PC-9 (cell line): ENCODE measurements at regions not wholly inside any gene's neighbourhood (a gene's known extent, or its start where the extent isn't known, plus 50 kb on each side); places are given as distances from the start of the nearest gene placed in this dataset.

Experiments used
- BruUV-seq: library from RNA; stranded (reverse); fragments of 400-500 nt; replicated peaks from 2 replicates; lab custom pipeline; 2021; lab: Mats Ljungman, UMichigan
- CTCF ChIA-PET: fragments of 300-600 bp; sonication (Branson Sonifier 250); formaldehyde crosslinking; loops from one replicate; lab custom pipeline; 2022; ENCODE audit warnings: antibody characterized with exemption; lab: Charles Lee
- POLR2A ChIA-PET: fragments of 300-600 bp; sonication (Branson Sonifier 250); formaldehyde crosslinking; loops from one replicate; lab custom pipeline; 2022; ENCODE audit warnings: antibody characterized with exemption; ENCODE audit not compliant: unreplicated experiment; lab: Charles Lee
- DNase-seq, 2 experiments: peaks; one replicate each; pipeline versions ENCODE4 v3.0.0 to v3.0.0-alpha.2; 2015 to 2022; ENCODE audit warnings: mixed read lengths in 1 of 2
- H2AFZ ChIP-seq: fragments of 200-600 bp; sonication (generic); 2 replicates; pipeline ENCODE4 v1.8.1; 2017; ENCODE audit warnings: antibody characterized with exemption
- H3F3A ChIP-seq: fragments of 200-600 bp; sonication (generic); 2 replicates; pipeline ENCODE4 v1.8.1; 2017; ENCODE audit warnings: antibody characterized with exemption, mild to moderate bottlenecking, low read depth; ENCODE audit not compliant: insufficient read depth
- H3K27ac ChIP-seq: fragments of 200-600 bp; sonication (generic); 2 replicates; pipeline ENCODE4 v1.6.1; 2016; ENCODE audit warnings: mixed run types
- H3K27me3 ChIP-seq: fragments of 200-600 bp; sonication (generic); 2 replicates; pipeline ENCODE4 v1.6.1; 2016; ENCODE audit warnings: low read depth, mixed run types; ENCODE audit not compliant: insufficient read depth
- H3K36me3 ChIP-seq: fragments of 200-600 bp; sonication (generic); 2 replicates; pipeline ENCODE4 v1.6.1; 2016; ENCODE audit warnings: low read depth, mixed run types
- H3K4me1 ChIP-seq: fragments of 200-600 bp; sonication (generic); replicated peaks from 2 replicates; pipeline ENCODE4 v1.6.1; 2016; ENCODE audit warnings: mixed run types; ENCODE audit not compliant: insufficient read depth
- H3K4me2 ChIP-seq: fragments of 200-600 bp; sonication (generic); 2 replicates; pipeline ENCODE4 v1.6.1; 2017; ENCODE audit warnings: mixed run types
- H3K4me3 ChIP-seq: fragments of 200-600 bp; sonication (generic); 2 replicates; pipeline ENCODE4 v1.6.1; 2016; ENCODE audit warnings: mixed run types
- H3K79me2 ChIP-seq: fragments of 200-600 bp; sonication (generic); 2 replicates; pipeline ENCODE4 v1.6.1; 2017; ENCODE audit warnings: low read depth, mixed run types
- H3K9me2 ChIP-seq: fragments of 200-600 bp; sonication (generic); 2 replicates; pipeline ENCODE4 v1.8.1; 2017; ENCODE audit warnings: mild to moderate bottlenecking; ENCODE audit not compliant: insufficient read depth
- H3K9me3 ChIP-seq: fragments of 200-600 bp; sonication (generic); 2 replicates; pipeline ENCODE4 v1.8.1; 2016; ENCODE audit warnings: low read depth; ENCODE audit not compliant: insufficient read depth
- H4K20me1 ChIP-seq: fragments of 200-600 bp; sonication (generic); 2 replicates; pipeline ENCODE4 v1.8.1; 2017; ENCODE audit not compliant: insufficient read depth
- EZH2 ChIP-seq: fragments of 200-600 bp; sonication (generic); IDR thresholded peaks from 2 replicates; pipeline ENCODE4 v1.8.0; 2017; ENCODE audit warnings: antibody characterized with exemption, low read depth
- intact Hi-C: fragments of 100-400 bp; cut with micrococcal nuclease; formaldehyde crosslinking; loops from one replicate; pipeline ENCODE4 v1.10.0; 2022; ENCODE audit not compliant: unreplicated experiment
- TF ChIP-seq, protein P1 (sequence below): fragments of 200-600 bp; sonication (generic); conservative IDR thresholded peaks from 2 replicates; pipeline ENCODE4 v1.6.1; 2017; ENCODE audit warnings: mixed run types, antibody characterized with exemption, mild to moderate bottlenecking, moderate library complexity

GRCh38 chr7:122211362-122211761 is 67.3 kb upstream of the AASS start:
- TF ChIP-seq, protein P1, sequence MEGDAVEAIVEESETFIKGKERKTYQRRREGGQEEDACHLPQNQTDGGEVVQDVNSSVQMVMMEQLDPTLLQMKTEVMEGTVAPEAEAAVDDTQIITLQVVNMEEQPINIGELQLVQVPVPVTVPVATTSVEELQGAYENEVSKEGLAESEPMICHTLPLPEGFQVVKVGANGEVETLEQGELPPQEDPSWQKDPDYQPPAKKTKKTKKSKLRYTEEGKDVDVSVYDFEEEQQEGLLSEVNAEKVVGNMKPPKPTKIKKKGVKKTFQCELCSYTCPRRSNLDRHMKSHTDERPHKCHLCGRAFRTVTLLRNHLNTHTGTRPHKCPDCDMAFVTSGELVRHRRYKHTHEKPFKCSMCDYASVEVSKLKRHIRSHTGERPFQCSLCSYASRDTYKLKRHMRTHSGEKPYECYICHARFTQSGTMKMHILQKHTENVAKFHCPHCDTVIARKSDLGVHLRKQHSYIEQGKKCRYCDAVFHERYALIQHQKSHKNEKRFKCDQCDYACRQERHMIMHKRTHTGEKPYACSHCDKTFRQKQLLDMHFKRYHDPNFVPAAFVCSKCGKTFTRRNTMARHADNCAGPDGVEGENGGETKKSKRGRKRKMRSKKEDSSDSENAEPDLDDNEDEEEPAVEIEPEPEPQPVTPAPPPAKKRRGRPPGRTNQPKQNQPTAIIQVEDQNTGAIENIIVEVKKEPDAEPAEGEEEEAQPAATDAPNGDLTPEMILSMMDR, result no peak
- no peak for TF ChIP-seq EZH2
- no peaks in the 10 kb centered on the region for H3K36me3 ChIP-seq
- no peaks in the 10 kb centered on the region for H3K9me2 ChIP-seq
- ChIA-PET POLR2A (no interaction called here), CTCF (interaction anchor here (0.5 kb wide), 1 partner anchor 26 kb away, joined by 3 read pairs; no protein-coding TSS in a partner anchor)
- H3K27ac ChIP-seq, result no peak overlapping the region
- no peaks in the 10 kb centered on the region for H3K27me3 ChIP-seq
- intact Hi-C loops, result no loop called here
- H3K9me3 ChIP-seq, result no peaks in the 10 kb centered on the region; the same call in 1 of the 2 replicates
- DNase-seq, result no peak
- H3K4me1 ChIP-seq, result no peaks in the 10 kb centered on the region
- no peaks in the 10 kb centered on the region for H3F3A ChIP-seq
- H3K79me2 ChIP-seq, result no peaks in the 10 kb centered on the region
- H3K4me3 ChIP-seq, result no peak overlapping the region
- no peaks in the 10 kb centered on the region for H4K20me1 ChIP-seq
- no peak overlapping the region for H3K4me2 ChIP-seq
- no peak overlapping the region for H2AFZ ChIP-seq
- no TSS peak for BruUV-seq

DNA sequence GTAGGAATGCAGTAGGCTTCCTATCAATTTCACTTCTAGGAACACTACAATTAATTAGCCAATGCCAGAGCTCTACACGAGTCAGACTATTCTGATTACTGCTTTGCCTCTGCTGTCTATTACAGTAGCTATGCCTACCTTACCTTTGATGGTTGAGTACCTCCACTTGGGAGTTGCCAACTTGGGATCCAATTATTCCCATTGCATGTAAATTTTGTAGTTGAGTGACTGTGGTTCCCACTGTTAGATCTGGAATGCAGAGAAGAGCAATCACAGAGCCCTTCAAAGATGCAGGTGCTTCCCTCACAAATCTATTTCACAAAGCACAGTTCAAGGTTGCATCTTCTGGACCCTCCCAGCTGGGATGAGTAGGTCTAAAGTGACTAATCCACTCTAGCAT is 62.9 kb upstream of the AASS start:
- Histone ChIP-seq H3K27ac (no peak overlapping the region), H3K9me3 (no peaks in the 10 kb centered on the region), H3K4me1 (no peaks in the 10 kb centered on the region), H3K9me2 (no peaks in the 10 kb centered on the region), H3K27me3 (no peaks in the 10 kb centered on the region), H3F3A (no peaks in the 10 kb centered on the region), H3K4me2 (no peak overlapping the region), H3K36me3 (no peaks in the 10 kb centered on the region), H3K4me3 (no peak overlapping the region), H2AFZ (no peak overlapping the region), H3K79me2 (no peaks in the 10 kb centered on the region), H4K20me1 (no peaks in the 10 kb centered on the region)
- ChIA-PET CTCF (no interaction called here), POLR2A (no interaction called here)
- intact Hi-C loops, result no loop called here
- no peak for DNase-seq
- TF ChIP-seq EZH2, result no peak
- TF ChIP-seq, protein P1, result no peak
- no TSS peak for BruUV-seq

DNA sequence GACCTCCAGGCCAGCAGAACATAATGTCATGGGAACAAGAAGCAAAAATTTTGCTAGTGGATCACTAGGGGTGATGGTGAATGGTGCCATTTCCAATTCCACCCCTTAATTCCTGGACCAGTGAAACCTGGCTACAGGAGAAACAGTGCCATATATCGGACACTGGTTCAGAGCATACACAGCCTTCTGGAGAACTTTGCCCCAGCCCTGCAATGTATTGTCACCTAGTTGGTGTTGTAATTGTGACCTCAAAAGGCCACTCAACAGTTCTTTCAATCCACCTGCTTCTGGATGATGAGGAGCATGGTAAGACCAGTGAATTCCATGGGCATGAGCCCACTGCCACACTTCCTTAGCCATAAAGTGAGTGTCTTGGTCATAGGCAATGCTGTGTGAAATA is 59.8 kb upstream of the AASS start:
- ChIA-PET CTCF (no interaction called here), POLR2A (no interaction called here)
- Histone ChIP-seq H3K79me2 (no peaks in the 10 kb centered on the region), H3K27me3 (no peaks in the 10 kb centered on the region), H3K27ac (no peak overlapping the region), H3K4me2 (no peak overlapping the region), H3K9me2 (no peaks in the 10 kb centered on the region), H3K9me3 (no peaks in the 10 kb centered on the region), H3K36me3 (no peaks in the 10 kb centered on the region), H3F3A (no peaks in the 10 kb centered on the region), H3K4me3 (no peak overlapping the region), H3K4me1 (no peaks in the 10 kb centered on the region), H2AFZ (no peak overlapping the region), H4K20me1 (no peaks in the 10 kb centered on the region)
- no TSS peak for BruUV-seq
- no peak for DNase-seq
- no peak for TF ChIP-seq EZH2
- TF ChIP-seq, protein P1, result no peak
- intact Hi-C loops, result no loop called here
